Lower leg skin (tissue), 3 donors: ENCODE measurements at regions not wholly inside any gene's neighbourhood (a gene's known extent, or its start where the extent isn't known, plus 50 kb on each side); places are given as distances from the start of the nearest gene placed in this dataset.

Experiments
- CTCF ChIP-seq, 3 donors: fragments of 450-650 bp; IDR thresholded peaks; one replicate each; pipeline ENCODE4 v1.5.1; 2016; ENCODE audit warnings: antibody characterized with exemption in 3 of 3, mild to moderate bottlenecking in 3 of 3, moderate library complexity in 2 of 3
- POLR2A ChIP-seq, 2 donors: fragments of 450-650 bp; IDR thresholded peaks; one replicate each; pipeline ENCODE4 v1.6.1; 2016 to 2017; ENCODE audit warnings: antibody characterized with exemption in 2 of 2, mild to moderate bottlenecking in 1 of 2, moderate library complexity in 1 of 2

- TF ChIP-seq CTCF (IDR thresholded peaks at IDR 0.05) (no peak), POLR2A (IDR thresholded peaks at IDR 0.05) (no peak)
These were observed 106.5 kb upstream of the NT5E start for GRCh38 chr6:85343428-85343827.
